Tibial nerve (tissue), 3 donors: ENCODE measurements at regions not wholly inside any gene's neighbourhood (a gene's known extent, or its start where the extent isn't known, plus 50 kb on each side); places are given as distances from the start of the nearest gene placed in this dataset.

Experiments
- CTCF ChIP-seq, 5 experiments: fragments of 200-600 bp in 3 of 5; fragments of 450-650 bp in 2 of 5; sonication (generic) in 3 of 5; IDR thresholded peaks; one replicate each; pipeline ENCODE4 v1.5.1; 2016 to 2019; ENCODE audit warnings: antibody characterized with exemption in 5 of 5, mild to moderate bottlenecking in 3 of 5, moderate library complexity in 2 of 5
- POLR2A ChIP-seq, 2 donors: fragments of 450-650 bp; IDR thresholded peaks; one replicate each; pipeline ENCODE4 v1.6.1; 2017; ENCODE audit warnings: antibody characterized with exemption in 2 of 2, mild to moderate bottlenecking in 2 of 2, moderate library complexity in 2 of 2

- TF ChIP-seq POLR2A (IDR thresholded peaks at IDR 0.05) (no peak), CTCF (IDR thresholded peaks at IDR 0.05) (no peak)
Measured at GRCh38 chr2:184523732-184524131, 74.6 kb upstream of the ZNF804A start.
